ENCODE measurements at regions not wholly inside any gene's neighbourhood (a gene's known extent, or its start where the extent isn't known, plus 50 kb on each side); places are given as distances from the start of the nearest gene placed in this dataset.

- Mint-ChIP-seq H3K27ac (no peak overlapping the region), H3K27me3 (ENCODE audit: low read depth) (no peaks in the 10 kb centered on the region), H3K4me1 (no peaks in the 10 kb centered on the region), H3K36me3 (no peaks in the 10 kb centered on the region), H3K4me3 (no peak overlapping the region), H3K9me3 (no peaks in the 10 kb centered on the region)
- TF ChIP-seq RELA (CRISPR knock-in tag; IDR thresholded peaks at IDR 0.05; ENCODE audit: borderline replicate concordance), result no peak
- no peak for TF ChIP-seq NFATC4 (CRISPR knock-in tag; IDR thresholded peaks at IDR 0.05)
- TF ChIP-seq, protein P1, sequence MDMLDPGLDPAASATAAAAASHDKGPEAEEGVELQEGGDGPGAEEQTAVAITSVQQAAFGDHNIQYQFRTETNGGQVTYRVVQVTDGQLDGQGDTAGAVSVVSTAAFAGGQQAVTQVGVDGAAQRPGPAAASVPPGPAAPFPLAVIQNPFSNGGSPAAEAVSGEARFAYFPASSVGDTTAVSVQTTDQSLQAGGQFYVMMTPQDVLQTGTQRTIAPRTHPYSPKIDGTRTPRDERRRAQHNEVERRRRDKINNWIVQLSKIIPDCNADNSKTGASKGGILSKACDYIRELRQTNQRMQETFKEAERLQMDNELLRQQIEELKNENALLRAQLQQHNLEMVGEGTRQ (CRISPR knock-in tag; IDR thresholded peaks at IDR 0.05), result no peak
- no peak for TF ChIP-seq ZBTB21 (CRISPR knock-in tag; IDR thresholded peaks at IDR 0.05; ENCODE audit: borderline replicate concordance)
- POLR2A ChIA-PET, result no interaction called here
- CTCF ChIA-PET, result interaction anchor here (1.6 kb wide), 1 partner anchor 23 kb away, joined by 4 read pairs; no protein-coding TSS in a partner anchor
- no peak for DNase-seq (ENCODE audit: low spot score)
- no peak for ATAC-seq
Measured at GRCh38 chr11:122192634-122193255, 76.7 kb upstream of the BLID start.

DNA sequence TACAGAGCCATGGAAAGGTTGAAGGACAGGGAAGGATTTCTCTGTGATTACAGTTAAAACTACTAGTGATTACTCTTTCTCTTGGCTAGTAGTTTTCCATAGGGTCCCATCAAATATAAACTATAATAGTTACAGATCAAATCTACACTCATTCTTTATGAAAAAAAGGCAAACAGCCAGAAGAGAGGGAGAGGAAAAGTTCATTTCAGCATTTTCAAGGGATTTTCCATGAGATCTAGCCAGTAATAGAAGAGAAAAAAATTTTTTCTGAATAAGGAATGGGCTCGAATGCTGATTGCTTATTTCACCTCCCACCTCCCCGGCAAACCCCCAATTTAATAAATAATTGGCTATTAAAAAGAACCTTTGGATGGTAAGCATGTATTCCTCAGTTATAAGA, 74.8 kb upstream of the BLID start:
- CTCF ChIA-PET, result no interaction called here
- no peak for DNase-seq (ENCODE audit: low spot score)
- Mint-ChIP-seq H3K4me1 (no peaks in the 10 kb centered on the region), H3K36me3 (no peaks in the 10 kb centered on the region), H3K4me3 (no peak overlapping the region), H3K9me3 (no peaks in the 10 kb centered on the region), H3K27me3 (ENCODE audit: low read depth) (no peaks in the 10 kb centered on the region), H3K27ac (no peak overlapping the region)
- TF ChIP-seq NR3C1 (CRISPR knock-in tag; conservative IDR thresholded peaks at IDR 0.05; ENCODE audit: low read depth), result no peak
- TF ChIP-seq, protein P2, sequence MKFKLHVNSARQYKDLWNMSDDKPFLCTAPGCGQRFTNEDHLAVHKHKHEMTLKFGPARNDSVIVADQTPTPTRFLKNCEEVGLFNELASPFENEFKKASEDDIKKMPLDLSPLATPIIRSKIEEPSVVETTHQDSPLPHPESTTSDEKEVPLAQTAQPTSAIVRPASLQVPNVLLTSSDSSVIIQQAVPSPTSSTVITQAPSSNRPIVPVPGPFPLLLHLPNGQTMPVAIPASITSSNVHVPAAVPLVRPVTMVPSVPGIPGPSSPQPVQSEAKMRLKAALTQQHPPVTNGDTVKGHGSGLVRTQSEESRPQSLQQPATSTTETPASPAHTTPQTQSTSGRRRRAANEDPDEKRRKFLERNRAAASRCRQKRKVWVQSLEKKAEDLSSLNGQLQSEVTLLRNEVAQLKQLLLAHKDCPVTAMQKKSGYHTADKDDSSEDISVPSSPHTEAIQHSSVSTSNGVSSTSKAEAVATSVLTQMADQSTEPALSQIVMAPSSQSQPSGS (CRISPR knock-in tag; IDR thresholded peaks at IDR 0.05; ENCODE audit: borderline replicate concordance, low read depth), result no peak
- TF ChIP-seq TP53 (CRISPR knock-in tag; IDR thresholded peaks at IDR 0.05), result no peak
- TF ChIP-seq, protein P3, sequence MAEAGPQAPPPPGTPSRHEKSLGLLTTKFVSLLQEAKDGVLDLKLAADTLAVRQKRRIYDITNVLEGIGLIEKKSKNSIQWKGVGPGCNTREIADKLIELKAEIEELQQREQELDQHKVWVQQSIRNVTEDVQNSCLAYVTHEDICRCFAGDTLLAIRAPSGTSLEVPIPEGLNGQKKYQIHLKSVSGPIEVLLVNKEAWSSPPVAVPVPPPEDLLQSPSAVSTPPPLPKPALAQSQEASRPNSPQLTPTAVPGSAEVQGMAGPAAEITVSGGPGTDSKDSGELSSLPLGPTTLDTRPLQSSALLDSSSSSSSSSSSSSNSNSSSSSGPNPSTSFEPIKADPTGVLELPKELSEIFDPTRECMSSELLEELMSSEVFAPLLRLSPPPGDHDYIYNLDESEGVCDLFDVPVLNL (CRISPR knock-in tag; IDR thresholded peaks at IDR 0.05; ENCODE audit: borderline replicate concordance, low read depth), result no peak
- no peak for TF ChIP-seq CTCF (IDR thresholded peaks at IDR 0.05)
- no peak for TF ChIP-seq ZNF138 (CRISPR knock-in tag; conservative IDR thresholded peaks at IDR 0.05)
- no peak for TF ChIP-seq ZNF219 (CRISPR knock-in tag; IDR thresholded peaks at IDR 0.05; ENCODE audit: borderline replicate concordance)
- TF ChIP-seq ARID4B (CRISPR knock-in tag; IDR thresholded peaks at IDR 0.05; ENCODE audit: borderline replicate concordance), result no peak
- POLR2A ChIA-PET, result no interaction called here
- ATAC-seq, result no peak

Measured in WTC11 (cell line).